ENCODE measurements at regions not wholly inside any gene's neighbourhood (a gene's known extent, or its start where the extent isn't known, plus 50 kb on each side); places are given as distances from the start of the nearest gene placed in this dataset.

DNA sequence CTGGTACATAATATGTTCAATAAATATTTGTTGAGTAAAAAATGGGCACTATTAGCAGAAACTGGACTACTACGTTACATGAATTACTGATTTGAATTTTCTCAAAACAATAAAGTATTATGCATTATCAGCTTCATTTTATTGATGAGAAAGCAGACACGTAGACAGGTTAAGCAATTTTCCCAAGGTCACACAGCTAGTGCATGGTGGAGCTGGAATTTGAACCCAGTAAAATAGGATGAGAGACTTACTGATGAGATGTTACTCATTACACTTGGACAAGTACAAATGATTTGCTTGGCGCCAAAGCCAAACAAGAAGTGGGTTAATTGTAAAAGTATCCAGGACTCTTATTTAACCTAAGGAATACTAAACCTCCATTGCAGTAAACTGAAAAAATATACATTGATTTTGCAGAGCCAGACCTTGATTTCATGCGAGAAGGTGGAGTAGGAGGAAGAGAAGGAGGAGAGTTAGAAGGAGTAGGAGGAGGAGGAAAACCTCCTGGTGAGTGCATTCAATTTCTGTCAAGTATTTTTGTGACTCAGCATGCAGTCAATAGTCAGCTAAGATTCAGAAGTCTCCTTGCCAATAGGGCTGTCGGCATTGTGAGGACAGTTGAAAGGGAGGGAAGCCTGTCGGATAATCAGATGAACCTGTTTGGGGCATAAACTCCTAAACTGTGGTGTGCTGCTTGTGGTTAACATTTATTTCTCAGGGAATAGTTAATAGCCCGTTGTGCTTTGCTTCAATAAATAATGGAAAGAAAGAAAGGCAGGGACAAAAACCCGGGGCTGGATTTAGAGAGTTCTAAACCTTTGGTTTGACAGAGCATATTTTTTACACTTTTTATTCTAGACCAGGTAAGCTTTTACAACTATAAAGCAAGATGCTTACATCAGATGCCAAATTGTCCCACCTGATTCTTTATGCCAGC is 77.0 kb upstream of the TACR1 start:
- Histone ChIP-seq H3K27me3 (replicated peaks; ENCODE audit: insufficient read depth) (no peaks in the 10 kb centered on the region), H3K36me3 (no peaks in the 10 kb centered on the region), H3K4me1 (replicated peaks) (no peaks in the 10 kb centered on the region), H3K27ac (no peak overlapping the region), H3K4me3 (no peak overlapping the region), H3K9me3 (no peaks in the 10 kb centered on the region)
- 53% methylated on average over 8 of the region's 8 CpGs for WGBS
- no peak for TF ChIP-seq POLR2AphosphoS5 (IDR thresholded peaks at IDR 0.05)
- TF ChIP-seq, protein P1, sequence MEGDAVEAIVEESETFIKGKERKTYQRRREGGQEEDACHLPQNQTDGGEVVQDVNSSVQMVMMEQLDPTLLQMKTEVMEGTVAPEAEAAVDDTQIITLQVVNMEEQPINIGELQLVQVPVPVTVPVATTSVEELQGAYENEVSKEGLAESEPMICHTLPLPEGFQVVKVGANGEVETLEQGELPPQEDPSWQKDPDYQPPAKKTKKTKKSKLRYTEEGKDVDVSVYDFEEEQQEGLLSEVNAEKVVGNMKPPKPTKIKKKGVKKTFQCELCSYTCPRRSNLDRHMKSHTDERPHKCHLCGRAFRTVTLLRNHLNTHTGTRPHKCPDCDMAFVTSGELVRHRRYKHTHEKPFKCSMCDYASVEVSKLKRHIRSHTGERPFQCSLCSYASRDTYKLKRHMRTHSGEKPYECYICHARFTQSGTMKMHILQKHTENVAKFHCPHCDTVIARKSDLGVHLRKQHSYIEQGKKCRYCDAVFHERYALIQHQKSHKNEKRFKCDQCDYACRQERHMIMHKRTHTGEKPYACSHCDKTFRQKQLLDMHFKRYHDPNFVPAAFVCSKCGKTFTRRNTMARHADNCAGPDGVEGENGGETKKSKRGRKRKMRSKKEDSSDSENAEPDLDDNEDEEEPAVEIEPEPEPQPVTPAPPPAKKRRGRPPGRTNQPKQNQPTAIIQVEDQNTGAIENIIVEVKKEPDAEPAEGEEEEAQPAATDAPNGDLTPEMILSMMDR (IDR thresholded peaks at IDR 0.05), result no peak
- intact Hi-C loops (cut with DNase I), result no loop called here
- DNase-seq (ENCODE audit: low spot score), result no peak

DNA sequence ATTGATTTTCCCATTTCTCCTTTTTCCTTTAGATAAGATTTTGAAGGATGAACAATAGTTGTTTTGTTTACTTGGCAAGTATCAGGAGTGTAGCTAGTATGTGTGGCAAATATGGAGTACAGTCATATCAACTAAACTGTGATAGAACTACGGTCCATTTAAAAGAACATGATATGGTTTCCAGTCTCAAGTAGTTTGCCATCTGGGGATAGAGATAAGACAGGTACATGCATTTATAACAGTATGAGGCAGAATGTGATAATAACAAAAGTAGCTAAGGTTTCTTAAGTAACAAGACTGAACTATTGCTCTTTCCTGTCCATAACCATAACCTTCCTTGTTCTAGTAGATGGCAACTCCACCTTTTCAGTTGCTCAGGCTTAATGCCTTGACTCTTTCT is 75.6 kb upstream of the TACR1 start:
- Histone ChIP-seq H3K4me3 (no peak overlapping the region), H3K9me3 (no peaks in the 10 kb centered on the region), H3K4me1 (replicated peaks) (no peaks in the 10 kb centered on the region), H3K27me3 (replicated peaks; ENCODE audit: insufficient read depth) (no peaks in the 10 kb centered on the region), H3K36me3 (no peaks in the 10 kb centered on the region), H3K27ac (no peak overlapping the region)
- intact Hi-C loops (cut with DNase I), result no loop called here
- TF ChIP-seq, protein P1 (IDR thresholded peaks at IDR 0.05), result no peak
- TF ChIP-seq POLR2AphosphoS5 (IDR thresholded peaks at IDR 0.05) (no peak), POLR2A (IDR thresholded peaks at IDR 0.05) (no peak)
- no peak for DNase-seq (ENCODE audit: low spot score)
- WGBS, result 94% methylated on average over 1 of the region's 1 CpG

DNA sequence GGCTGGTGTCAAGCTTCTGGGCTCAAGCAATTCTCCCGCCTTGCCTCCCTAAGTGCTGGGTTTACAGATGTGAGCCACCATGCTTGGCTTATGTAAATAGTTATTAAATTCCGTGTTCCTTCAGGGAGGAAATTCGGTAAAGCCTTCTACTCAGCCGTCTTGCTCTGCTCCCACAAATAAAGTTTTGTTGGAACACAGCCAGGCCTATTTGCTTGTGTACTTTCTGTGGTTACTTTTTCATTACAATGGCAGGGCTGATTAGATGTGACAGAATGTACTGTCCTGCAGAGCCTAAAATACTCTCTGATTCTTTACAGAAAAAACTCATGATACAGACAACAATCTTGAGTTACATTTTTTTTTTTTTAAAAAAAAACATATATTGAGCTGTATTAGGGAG is 68.8 kb upstream of the TACR1 start:
- Histone ChIP-seq H3K36me3 (no peaks in the 10 kb centered on the region), H3K27ac (no peak overlapping the region), H3K4me1 (replicated peaks) (no peaks in the 10 kb centered on the region), H3K4me3 (no peak overlapping the region), H3K9me3 (no peaks in the 10 kb centered on the region), H3K27me3 (replicated peaks; ENCODE audit: insufficient read depth) (no peaks in the 10 kb centered on the region)
- no peak for TF ChIP-seq POLR2AphosphoS5 (IDR thresholded peaks at IDR 0.05)
- TF ChIP-seq POLR2A (IDR thresholded peaks at IDR 0.05), result no peak
- TF ChIP-seq, protein P1 (IDR thresholded peaks at IDR 0.05), result no peak
- no peak for DNase-seq (ENCODE audit: low spot score)
- 51% methylated on average over 4 of the region's 4 CpGs for WGBS
- intact Hi-C loops (cut with DNase I), result no loop called here

DNA sequence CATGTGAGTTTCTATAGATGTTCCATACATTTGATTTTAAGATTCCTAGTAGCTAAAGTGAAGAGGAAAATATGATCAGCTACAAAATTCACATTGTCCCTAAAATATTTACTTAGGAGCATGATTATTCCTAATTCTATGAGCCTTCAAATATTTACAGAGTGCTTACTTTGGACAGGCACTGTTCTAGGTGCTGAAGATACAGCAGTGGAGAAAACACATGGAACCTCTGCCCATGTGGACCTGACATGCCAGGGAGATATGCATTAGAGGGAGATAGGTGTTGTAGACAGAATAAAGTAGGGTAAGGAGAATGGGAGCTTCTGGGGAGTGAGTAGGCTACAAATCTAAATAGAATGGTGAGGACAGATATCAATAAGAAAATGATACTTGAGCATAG is 62.6 kb upstream of the TACR1 start:
- Histone ChIP-seq H3K4me3 (no peak overlapping the region), H3K27me3 (replicated peaks; ENCODE audit: insufficient read depth) (no peaks in the 10 kb centered on the region), H3K4me1 (replicated peaks) (no peaks in the 10 kb centered on the region), H3K36me3 (no peaks in the 10 kb centered on the region), H3K9me3 (no peaks in the 10 kb centered on the region), H3K27ac (no peak overlapping the region)
- intact Hi-C loops (cut with DNase I), result no loop called here
- TF ChIP-seq POLR2A (IDR thresholded peaks at IDR 0.05) (no peak), POLR2AphosphoS5 (IDR thresholded peaks at IDR 0.05) (no peak)
- TF ChIP-seq, protein P1 (IDR thresholded peaks at IDR 0.05), result no peak
- DNase-seq (ENCODE audit: low spot score), result no peak

DNA sequence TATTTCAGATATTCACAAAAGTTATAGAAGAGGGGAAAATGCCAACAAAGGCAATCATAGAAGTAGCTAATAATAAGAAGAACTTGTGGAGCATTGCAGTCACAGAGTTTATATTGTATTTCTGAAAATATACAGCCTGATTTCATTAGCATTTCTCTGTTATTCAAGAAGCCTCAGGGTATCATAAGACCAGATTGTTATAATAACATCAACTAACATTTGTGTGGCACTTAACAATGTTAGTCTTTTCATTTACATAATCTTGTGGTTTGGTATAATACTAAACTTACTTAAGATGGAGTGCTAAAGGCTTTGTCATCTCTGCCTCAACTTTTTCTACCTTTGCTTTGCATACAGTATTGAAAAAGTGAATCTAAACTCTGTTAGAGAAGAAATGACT is 61.6 kb upstream of the TACR1 start:
- TF ChIP-seq, protein P1 (IDR thresholded peaks at IDR 0.05), result no peak
- TF ChIP-seq POLR2AphosphoS5 (IDR thresholded peaks at IDR 0.05), result no peak
- no peak for TF ChIP-seq POLR2A (IDR thresholded peaks at IDR 0.05)
- H3K4me3 ChIP-seq, result no peak overlapping the region
- H3K4me1 ChIP-seq (replicated peaks), result no peaks in the 10 kb centered on the region
- no peaks in the 10 kb centered on the region for H3K36me3 ChIP-seq
- H3K27me3 ChIP-seq (replicated peaks; ENCODE audit: insufficient read depth), result no peaks in the 10 kb centered on the region
- intact Hi-C loops (cut with DNase I), result no loop called here
- no peak overlapping the region for H3K27ac ChIP-seq
- no peaks in the 10 kb centered on the region for H3K9me3 ChIP-seq
- no peak for DNase-seq (ENCODE audit: low spot score)
